RPMI8226 (cell line): ENCODE measurements at regions not wholly inside any gene's neighbourhood (a gene's known extent, or its start where the extent isn't known, plus 50 kb on each side); places are given as distances from the start of the nearest gene placed in this dataset.
"Not testable (repeated sequence)": the region's sequence is repeated elsewhere in the genome, so short reads cannot be mapped to it uniquely, and the experiment has no call there.

ENCODE experiments used
- DNase-seq: peaks from one replicate; pipeline ENCODE4 v3.0.0-alpha.2; 2015

- no peak for DNase-seq
These were observed 2695.0 kb upstream of the DEFB115 start for GRCh38 chr20:28562510-28562898.

GRCh38 chr20:28562899-28563521 is 2694.5 kb upstream of the DEFB115 start:
- DNase-seq: not testable (repeated sequence)

GRCh38 chr20:28564024-28564423 is 2693.4 kb upstream of the DEFB115 start:
- not testable (repeated sequence) for DNase-seq

GRCh38 chr20:28564688-28565463 is 2692.6 kb upstream of the DEFB115 start:
- not testable (repeated sequence) for DNase-seq

- peak; percentile 41 for DNase-seq
These were observed 2681.5 kb upstream of the DEFB115 start for GRCh38 chr20:28575991-28576390.

- DNase-seq: not testable (repeated sequence)
These were observed 2665.8 kb upstream of the DEFB115 start for GRCh38 chr20:28591680-28592079.

- DNase-seq: not testable (repeated sequence)
These were observed 2664.1 kb upstream of the DEFB115 start for GRCh38 chr20:28593383-28593782.

GRCh38 chr20:28594476-28594875 is 2663.0 kb upstream of the DEFB115 start:
- DNase-seq: not testable (repeated sequence)

- DNase-seq: not testable (repeated sequence)
These were observed 2655.5 kb upstream of the DEFB115 start for GRCh38 chr20:28602006-28602402.

GRCh38 chr20:28602403-28603217 is 2654.9 kb upstream of the DEFB115 start:
- peak; percentile 94 for DNase-seq

- DNase-seq: not testable (repeated sequence)
These were observed 2654.3 kb upstream of the DEFB115 start for GRCh38 chr20:28603218-28603577.

GRCh38 chr20:28616354-28616753 is 2641.1 kb upstream of the DEFB115 start:
- no peak for DNase-seq

GRCh38 chr20:28619956-28620651 is 2637.4 kb upstream of the DEFB115 start:
- not testable (repeated sequence) for DNase-seq

- peak; percentile 5 for DNase-seq
These were observed 2632.4 kb upstream of the DEFB115 start for GRCh38 chr20:28625112-28625511.

- not testable (repeated sequence) for DNase-seq
These were observed 2616.6 kb upstream of the DEFB115 start for GRCh38 chr20:28640831-28641230.
